Peyer's patch (tissue), 4 donors: ENCODE measurements at regions not wholly inside any gene's neighbourhood (a gene's known extent, or its start where the extent isn't known, plus 50 kb on each side); places are given as distances from the start of the nearest gene placed in this dataset.

ENCODE experiments used
- POLR2A ChIP-seq, 2 donors: fragments of 450-650 bp; IDR thresholded peaks; one replicate each; pipeline ENCODE4 v1.5.1; 2017; ENCODE audit warnings: antibody characterized with exemption in 2 of 2, mild to moderate bottlenecking in 2 of 2, moderate library complexity in 2 of 2
- TF ChIP-seq, protein P1 (sequence below), 6 experiments: fragments of 450-650 bp in 4 of 6; fragments of 200-600 bp in 2 of 6; sonication (generic) in 1 of 6; IDR thresholded peaks; one replicate each; pipeline ENCODE4 v1.5.1; 2017 to 2019; ENCODE audit warnings: antibody characterized with exemption in 6 of 6, mild to moderate bottlenecking in 3 of 6, moderate library complexity in 1 of 6

DNA sequence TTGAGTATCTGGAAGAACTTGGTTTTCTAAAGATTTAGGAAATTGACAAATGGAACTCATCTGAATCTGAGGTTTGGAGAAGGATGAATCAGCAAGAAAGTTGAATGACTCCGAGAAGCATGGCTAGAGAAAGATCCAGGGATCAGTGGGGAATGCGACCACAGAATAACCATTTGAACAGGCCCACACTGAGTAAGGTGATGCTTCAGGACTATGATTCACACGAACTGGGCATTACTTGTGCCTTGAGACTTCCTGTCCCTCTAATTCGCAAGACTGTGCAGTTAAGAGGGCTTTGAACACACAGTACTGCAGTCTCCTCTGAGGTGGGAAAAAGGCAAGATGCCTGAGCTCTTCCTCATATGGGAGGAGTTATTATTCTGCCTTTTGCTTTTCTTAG is 395.5 kb upstream of the POM121L12 start:
- TF ChIP-seq, protein P1, sequence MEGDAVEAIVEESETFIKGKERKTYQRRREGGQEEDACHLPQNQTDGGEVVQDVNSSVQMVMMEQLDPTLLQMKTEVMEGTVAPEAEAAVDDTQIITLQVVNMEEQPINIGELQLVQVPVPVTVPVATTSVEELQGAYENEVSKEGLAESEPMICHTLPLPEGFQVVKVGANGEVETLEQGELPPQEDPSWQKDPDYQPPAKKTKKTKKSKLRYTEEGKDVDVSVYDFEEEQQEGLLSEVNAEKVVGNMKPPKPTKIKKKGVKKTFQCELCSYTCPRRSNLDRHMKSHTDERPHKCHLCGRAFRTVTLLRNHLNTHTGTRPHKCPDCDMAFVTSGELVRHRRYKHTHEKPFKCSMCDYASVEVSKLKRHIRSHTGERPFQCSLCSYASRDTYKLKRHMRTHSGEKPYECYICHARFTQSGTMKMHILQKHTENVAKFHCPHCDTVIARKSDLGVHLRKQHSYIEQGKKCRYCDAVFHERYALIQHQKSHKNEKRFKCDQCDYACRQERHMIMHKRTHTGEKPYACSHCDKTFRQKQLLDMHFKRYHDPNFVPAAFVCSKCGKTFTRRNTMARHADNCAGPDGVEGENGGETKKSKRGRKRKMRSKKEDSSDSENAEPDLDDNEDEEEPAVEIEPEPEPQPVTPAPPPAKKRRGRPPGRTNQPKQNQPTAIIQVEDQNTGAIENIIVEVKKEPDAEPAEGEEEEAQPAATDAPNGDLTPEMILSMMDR (IDR thresholded peaks at IDR 0.05) = no peak
- no peak for TF ChIP-seq POLR2A (IDR thresholded peaks at IDR 0.05)
